Mesothelial cell of epicardium (in vitro differentiated cells): ENCODE measurements at regions not wholly inside any gene's neighbourhood (a gene's known extent, or its start where the extent isn't known, plus 50 kb on each side); places are given as distances from the start of the nearest gene placed in this dataset.

Experiments used
- DNase-seq, 2 experiments: peaks; one replicate each; pipeline ENCODE4 v3.0.0; 2021; ENCODE audit warnings: low spot score in 2 of 2; ENCODE audit not compliant: unreplicated experiment in 2 of 2
- H3K27ac Mint-ChIP-seq: 2 replicates; pipeline ENCODE4 v1.8.0; 2021; ENCODE audit warnings: mixed read lengths
- H3K27me3 Mint-ChIP-seq: 2 replicates; pipeline ENCODE4 v1.8.0; 2021; ENCODE audit warnings: low read depth, mixed read lengths
- H3K36me3 Mint-ChIP-seq: 2 replicates; pipeline ENCODE4 v1.8.0; 2021; ENCODE audit warnings: mixed read lengths
- H3K4me1 Mint-ChIP-seq: 2 replicates; pipeline ENCODE4 v1.8.0; 2021; ENCODE audit warnings: mixed read lengths
- H3K4me3 Mint-ChIP-seq: 2 replicates; pipeline ENCODE4 v1.8.0; 2021; ENCODE audit warnings: mild to moderate bottlenecking, moderate library complexity, mixed read lengths
- H3K9me3 Mint-ChIP-seq: 2 replicates; pipeline ENCODE4 v1.8.0; 2021; ENCODE audit warnings: mixed read lengths
- TF ChIP-seq, protein P1 (sequence below): fragments of 200-600 bp; sonication (generic); IDR thresholded peaks from one replicate; pipeline ENCODE4 v1.5.0; 2021; ENCODE audit warnings: antibody characterized with exemption; ENCODE audit not compliant: unreplicated experiment

DNA sequence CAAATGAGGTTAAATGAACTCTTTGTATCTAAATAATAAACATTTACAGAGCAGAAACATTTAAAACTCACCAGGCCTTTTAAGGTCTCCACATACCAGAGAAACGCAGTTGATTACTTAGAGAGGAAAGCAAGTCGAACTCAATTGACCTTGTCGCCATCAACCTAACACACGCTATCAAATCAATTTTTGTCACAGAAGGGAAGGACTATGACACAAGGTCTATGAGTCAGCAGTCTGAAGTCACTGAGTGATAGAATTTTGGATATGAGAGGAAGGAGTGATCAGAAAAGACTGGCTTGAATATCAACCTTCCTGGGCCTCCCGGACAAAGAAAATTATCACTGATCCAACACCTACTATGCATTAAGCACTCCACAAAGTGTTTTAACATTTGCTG, 514.4 kb upstream of the ZNF385D start:
- H3K36me3 Mint-ChIP-seq: no peaks in the 10 kb centered on the region
- no peak for DNase-seq
- peaks cover 3% of the 10 kb centered on the region for H3K4me1 Mint-ChIP-seq
- no peaks in the 10 kb centered on the region for H3K27me3 Mint-ChIP-seq
- TF ChIP-seq, protein P1, sequence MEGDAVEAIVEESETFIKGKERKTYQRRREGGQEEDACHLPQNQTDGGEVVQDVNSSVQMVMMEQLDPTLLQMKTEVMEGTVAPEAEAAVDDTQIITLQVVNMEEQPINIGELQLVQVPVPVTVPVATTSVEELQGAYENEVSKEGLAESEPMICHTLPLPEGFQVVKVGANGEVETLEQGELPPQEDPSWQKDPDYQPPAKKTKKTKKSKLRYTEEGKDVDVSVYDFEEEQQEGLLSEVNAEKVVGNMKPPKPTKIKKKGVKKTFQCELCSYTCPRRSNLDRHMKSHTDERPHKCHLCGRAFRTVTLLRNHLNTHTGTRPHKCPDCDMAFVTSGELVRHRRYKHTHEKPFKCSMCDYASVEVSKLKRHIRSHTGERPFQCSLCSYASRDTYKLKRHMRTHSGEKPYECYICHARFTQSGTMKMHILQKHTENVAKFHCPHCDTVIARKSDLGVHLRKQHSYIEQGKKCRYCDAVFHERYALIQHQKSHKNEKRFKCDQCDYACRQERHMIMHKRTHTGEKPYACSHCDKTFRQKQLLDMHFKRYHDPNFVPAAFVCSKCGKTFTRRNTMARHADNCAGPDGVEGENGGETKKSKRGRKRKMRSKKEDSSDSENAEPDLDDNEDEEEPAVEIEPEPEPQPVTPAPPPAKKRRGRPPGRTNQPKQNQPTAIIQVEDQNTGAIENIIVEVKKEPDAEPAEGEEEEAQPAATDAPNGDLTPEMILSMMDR: no peak
- H3K4me3 Mint-ChIP-seq: no peak overlapping the region
- no peaks in the 10 kb centered on the region for H3K9me3 Mint-ChIP-seq
- no peak overlapping the region for H3K27ac Mint-ChIP-seq

DNA sequence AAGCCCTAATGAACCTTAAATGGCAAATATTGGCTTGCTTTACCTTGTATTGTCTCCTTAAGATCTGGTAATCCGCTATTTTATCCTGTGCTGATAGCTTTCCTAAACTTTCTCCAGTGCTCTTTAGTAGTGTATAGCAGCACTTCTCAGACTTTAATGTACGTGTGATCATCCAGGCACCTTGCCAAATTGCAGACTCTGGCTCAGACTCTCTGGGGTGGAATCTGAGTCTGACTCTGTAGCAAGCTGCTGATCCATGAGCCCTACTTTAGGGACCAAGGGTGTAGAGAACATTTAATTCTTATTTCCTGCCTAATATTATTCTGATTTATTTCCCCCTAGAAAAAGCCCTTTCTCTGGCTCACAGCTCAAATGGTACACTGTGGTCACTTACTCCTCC, 518.8 kb upstream of the ZNF385D start:
- no peaks in the 10 kb centered on the region for H3K9me3 Mint-ChIP-seq
- H3K27ac Mint-ChIP-seq: no peak overlapping the region
- TF ChIP-seq, protein P1: no peak
- H3K4me3 Mint-ChIP-seq: no peak overlapping the region
- H3K27me3 Mint-ChIP-seq: no peaks in the 10 kb centered on the region
- H3K4me1 Mint-ChIP-seq: peaks cover 3% of the 10 kb centered on the region
- DNase-seq: no peak
- H3K36me3 Mint-ChIP-seq: no peaks in the 10 kb centered on the region

DNA sequence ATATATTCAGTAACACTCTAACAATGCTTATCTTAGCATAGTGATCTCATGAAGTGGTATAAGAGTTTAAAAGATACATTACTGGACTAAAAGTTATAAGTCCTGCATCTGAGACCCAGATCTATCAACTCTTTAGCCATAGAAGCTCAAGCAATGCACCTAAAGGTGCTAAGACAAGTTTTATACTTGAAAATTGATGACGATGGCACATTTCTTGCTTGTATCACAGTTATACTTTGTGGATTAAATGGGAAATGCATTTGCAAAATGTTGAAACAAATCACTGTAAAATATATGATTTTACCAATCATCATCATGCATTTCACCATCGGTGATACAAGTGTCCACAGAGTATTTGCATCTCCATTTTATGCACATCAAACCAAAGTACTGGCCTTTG, 525.3 kb upstream of the ZNF385D start:
- no peaks in the 10 kb centered on the region for H3K9me3 Mint-ChIP-seq
- TF ChIP-seq, protein P1: no peak
- H3K4me3 Mint-ChIP-seq: no peak overlapping the region
- H3K4me1 Mint-ChIP-seq: no peaks in the 10 kb centered on the region
- H3K27me3 Mint-ChIP-seq: no peaks in the 10 kb centered on the region
- no peak overlapping the region for H3K27ac Mint-ChIP-seq
- DNase-seq: no peak
- no peaks in the 10 kb centered on the region for H3K36me3 Mint-ChIP-seq

DNA sequence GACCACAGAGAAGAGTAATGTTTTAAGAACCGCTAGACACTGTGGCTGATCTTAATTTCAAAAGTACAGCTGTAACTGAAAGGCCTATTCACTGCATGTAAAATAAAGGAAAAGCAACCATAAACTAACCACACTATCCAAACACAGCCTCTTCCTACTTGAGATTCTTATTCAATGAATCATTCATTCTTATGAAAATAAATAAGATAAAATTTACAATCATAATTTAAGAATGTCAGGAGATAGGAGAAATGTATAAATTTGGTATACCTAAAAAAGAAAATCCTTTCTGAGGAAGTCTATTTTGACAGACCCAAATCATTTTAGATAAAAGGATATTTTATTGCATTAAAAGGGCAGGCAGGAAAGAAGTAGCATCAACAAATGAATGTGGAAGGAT, 533.5 kb upstream of the ZNF385D start:
- no peak overlapping the region for H3K4me3 Mint-ChIP-seq
- DNase-seq: no peak
- H3K36me3 Mint-ChIP-seq: no peaks in the 10 kb centered on the region
- H3K4me1 Mint-ChIP-seq: peaks cover 2% of the 10 kb centered on the region
- H3K27ac Mint-ChIP-seq: no peak overlapping the region
- no peaks in the 10 kb centered on the region for H3K9me3 Mint-ChIP-seq
- TF ChIP-seq, protein P1: no peak
- H3K27me3 Mint-ChIP-seq: no peaks in the 10 kb centered on the region

DNA sequence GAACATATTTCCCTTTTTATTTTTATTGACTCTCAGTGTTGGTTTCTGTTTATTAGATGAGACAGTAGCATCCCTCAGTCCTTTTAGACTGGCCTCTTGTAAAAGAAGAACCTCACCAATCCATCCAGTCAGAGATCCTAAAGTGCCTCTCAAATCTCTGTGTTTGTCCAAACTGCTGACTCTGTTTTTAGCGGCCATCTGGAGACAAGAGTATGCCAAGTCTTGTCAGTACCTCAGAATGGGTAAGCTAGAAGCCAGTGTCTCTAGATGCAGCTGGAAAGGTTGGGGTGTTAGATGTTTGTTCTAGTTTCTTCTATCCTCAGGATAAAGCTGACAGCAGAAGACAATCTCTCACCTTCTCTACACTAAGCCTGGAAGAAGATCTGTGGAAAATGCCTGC, 537.7 kb upstream of the ZNF385D start:
- H3K27ac Mint-ChIP-seq: no peak overlapping the region
- no peaks in the 10 kb centered on the region for H3K27me3 Mint-ChIP-seq
- no peaks in the 10 kb centered on the region for H3K36me3 Mint-ChIP-seq
- no peak overlapping the region for H3K4me3 Mint-ChIP-seq
- no peak for DNase-seq
- TF ChIP-seq, protein P1: no peak
- H3K4me1 Mint-ChIP-seq: peaks cover 2% of the 10 kb centered on the region
- no peaks in the 10 kb centered on the region for H3K9me3 Mint-ChIP-seq

DNA sequence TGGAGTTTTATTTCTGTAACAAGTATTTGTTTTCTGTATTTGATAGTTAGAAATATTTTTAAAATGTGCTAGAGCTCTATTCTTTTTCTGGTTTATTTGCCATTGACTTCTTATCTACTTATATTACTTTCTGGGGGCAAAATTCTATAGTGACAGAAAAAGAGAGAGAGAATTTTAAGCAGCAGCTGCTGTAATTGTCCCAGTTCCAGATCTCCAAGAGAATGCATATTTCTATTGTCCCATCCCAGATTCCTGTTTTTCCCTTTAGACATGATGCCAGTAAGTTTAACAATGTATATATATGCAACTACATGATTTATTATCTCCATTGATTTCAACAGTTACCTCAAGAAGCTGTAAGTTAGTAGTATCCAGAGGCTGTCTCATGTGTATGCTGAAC, 541.7 kb upstream of the ZNF385D start:
- TF ChIP-seq, protein P1: no peak
- no peak overlapping the region for H3K27ac Mint-ChIP-seq
- no peak overlapping the region for H3K4me3 Mint-ChIP-seq
- no peaks in the 10 kb centered on the region for H3K36me3 Mint-ChIP-seq
- H3K27me3 Mint-ChIP-seq: no peaks in the 10 kb centered on the region
- no peaks in the 10 kb centered on the region for H3K9me3 Mint-ChIP-seq
- no peak for DNase-seq
- no peaks in the 10 kb centered on the region for H3K4me1 Mint-ChIP-seq
